SK-N-SH treated with all-trans-retinoic acid at 6 μM for 48 hours (cell line): ENCODE measurements at regions not wholly inside any gene's neighbourhood (a gene's known extent, or its start where the extent isn't known, plus 50 kb on each side); places are given as distances from the start of the nearest gene placed in this dataset.

Experiments used
- ARNTL ChIP-seq: fragments of 450-650 bp; formaldehyde crosslinking; IDR thresholded peaks from 2 replicates; pipeline ENCODE4 v1.5.0; 2020; ENCODE audit warnings: low read depth, mild to moderate bottlenecking, moderate library complexity, borderline replicate concordance
- CREB5 ChIP-seq: fragments of 250-450 bp; sonication (Bioruptor Pico); IDR thresholded peaks from 2 replicates; pipeline ENCODE4 v1.5.1; 2020; ENCODE audit warnings: low read depth, mild to moderate bottlenecking, moderate library complexity
- PATZ1 ChIP-seq: fragments of 250-450 bp; sonication (Bioruptor Pico); IDR thresholded peaks from 2 replicates; pipeline ENCODE4 v1.8.0; 2020; ENCODE audit warnings: mild to moderate bottlenecking, moderate library complexity, borderline replicate concordance
- SNAI2 ChIP-seq: fragments of 250-450 bp; sonication (Bioruptor Pico); IDR thresholded peaks from 2 replicates; pipeline ENCODE4 v1.5.0; 2020; ENCODE audit warnings: mild to moderate bottlenecking, moderate library complexity
- TCF4 ChIP-seq: fragments of 250-450 bp; sonication (Bioruptor Pico); IDR thresholded peaks from 2 replicates; pipeline ENCODE4 v1.8.0; 2021; ENCODE audit warnings: mild to moderate bottlenecking, moderate library complexity, borderline replicate concordance
- ZNF8 ChIP-seq: fragments of 450-650 bp; formaldehyde crosslinking; IDR thresholded peaks from 2 replicates; pipeline ENCODE4 v1.5.0; 2020; ENCODE audit warnings: mild to moderate bottlenecking, moderate library complexity

GRCh38 chr4:15353207-15353606 is 74.6 kb upstream of the C1QTNF7 start:
- TF ChIP-seq SNAI2 (CRISPR knock-in tag), result no peak
- TF ChIP-seq TCF4 (CRISPR knock-in tag), result no peak
- TF ChIP-seq ZNF8, result no peak
- no peak for TF ChIP-seq PATZ1
- TF ChIP-seq CREB5 (CRISPR knock-in tag), result no peak
- no peak for TF ChIP-seq ARNTL (CRISPR knock-in tag)
